ENCODE measurements at regions not wholly inside any gene's neighbourhood (a gene's known extent, or its start where the extent isn't known, plus 50 kb on each side); places are given as distances from the start of the nearest gene placed in this dataset.

GRCh38 chr17:72474719-72475477 is 354.1 kb downstream of the SOX9 start (continued):
- no peak for TF ChIP-seq ATF3 (IDR thresholded peaks at IDR 0.05)
- TF ChIP-seq YY1 (IDR thresholded peaks at IDR 0.05) = no peak
- no peak for TF ChIP-seq JUND (IDR thresholded peaks at IDR 0.05)

- Histone ChIP-seq H3K27ac (ENCODE audit: low read depth in 1 of 2, low read length in 2 of 2) (no peak overlapping the region), H3K9me3 (ENCODE audit: control insufficient read depth in 4 of 4, low read length in 3 of 4) (peaks cover 0 to 3% (median under 1%) of the 10 kb centered on the region in 4 donors), H3K4me1 (ENCODE audit: control insufficient read depth in 4 of 4, insufficient read depth in 4 of 4, low read length in 3 of 4) (no peaks in the 10 kb centered on the region), H3K9ac (ENCODE audit: low read depth in 1 of 2, low read length in 2 of 2) (no peak overlapping the region), H3K4me3 (ENCODE audit: low read depth in 1 of 3, low read length in 3 of 3) (no peak overlapping the region), H3K36me3 (ENCODE audit: control insufficient read depth in 4 of 4, insufficient read depth in 3 of 4, low read depth in 1 of 4, low read length in 3 of 4) (no peaks in the 10 kb centered on the region), H3K27me3 (ENCODE audit: control insufficient read depth in 4 of 4, insufficient read depth in 4 of 4, low read length in 3 of 4) (peaks cover 0 to 5% (median under 1%) of the 10 kb centered on the region in 4 donors)
- WGBS = 27% methylated on average over 9 of the region's 9 CpGs
- DNase-seq (ENCODE audit: low spot score) = no peak
- TF ChIP-seq FOXA1 (IDR thresholded peaks at IDR 0.05) = no peak
- TF ChIP-seq REST (IDR thresholded peaks at IDR 0.05) = no peak
- no peak for TF ChIP-seq SP1 (IDR thresholded peaks at IDR 0.05)
- TF ChIP-seq FOXA2 (IDR thresholded peaks at IDR 0.05) = no peak
- no peak for TF ChIP-seq GABPA (IDR thresholded peaks at IDR 0.05 in 1 of 2, conservative IDR thresholded peaks at IDR 0.05 in 1 of 2)
- TF ChIP-seq RAD21 (IDR thresholded peaks at IDR 0.05) = no peak
- no peak for TF ChIP-seq NR2F2 (IDR thresholded peaks at IDR 0.05)
- no peak for TF ChIP-seq ZBTB33 (IDR thresholded peaks at IDR 0.05)
- TF ChIP-seq EGR1 (IDR thresholded peaks at IDR 0.05; ENCODE audit: low read depth in 2 of 2) = no peak
Observed at GRCh38 chr17:72476134-72476533, 355.3 kb downstream of the SOX9 start.

- Histone ChIP-seq H3K4me1 (ENCODE audit: control insufficient read depth in 4 of 4, insufficient read depth in 4 of 4, low read length in 3 of 4) (no peaks in the 10 kb centered on the region), H3K27ac (ENCODE audit: low read depth in 1 of 2, low read length in 2 of 2) (no peak overlapping the region), H3K36me3 (ENCODE audit: control insufficient read depth in 4 of 4, insufficient read depth in 3 of 4, low read depth in 1 of 4, low read length in 3 of 4) (no peaks in the 10 kb centered on the region), H3K9ac (ENCODE audit: low read depth in 1 of 2, low read length in 2 of 2) (no peak overlapping the region), H3K4me3 (ENCODE audit: low read depth in 1 of 3, low read length in 3 of 3) (no peak overlapping the region), H3K27me3 (ENCODE audit: control insufficient read depth in 4 of 4, insufficient read depth in 4 of 4, low read length in 3 of 4) (peaks cover 0 to 5% (median under 1%) of the 10 kb centered on the region in 4 donors), H3K9me3 (ENCODE audit: control insufficient read depth in 4 of 4, low read length in 3 of 4) (peaks cover 0 to 3% (median under 1%) of the 10 kb centered on the region in 4 donors)
- WGBS = 17% methylated on average over 12 of the region's 12 CpGs
- no peak for DNase-seq (ENCODE audit: low spot score)
- TF ChIP-seq SP1 (IDR thresholded peaks at IDR 0.05) (no peak), JUND (IDR thresholded peaks at IDR 0.05) (no peak), HNF4G (IDR thresholded peaks at IDR 0.05) (no peak), MAX (IDR thresholded peaks at IDR 0.05) (no peak), GABPA (IDR thresholded peaks at IDR 0.05 in 1 of 2, conservative IDR thresholded peaks at IDR 0.05 in 1 of 2) (no peak), FOXA1 (IDR thresholded peaks at IDR 0.05) (no peak), CTCF (IDR thresholded peaks at IDR 0.05; ENCODE audit: low read depth, low read length, missing input control) (no peak), NR2F2 (IDR thresholded peaks at IDR 0.05) (no peak), ZBTB33 (IDR thresholded peaks at IDR 0.05) (no peak), TAF1 (conservative IDR thresholded peaks at IDR 0.05) (no peak), ATF3 (IDR thresholded peaks at IDR 0.05) (no peak)
Observed at GRCh38 chr17:72476575-72476986, 355.8 kb downstream of the SOX9 start.

Measured in liver (tissue), 8 donors.